Stimulated activated CD8-positive, alpha-beta memory T cell treated with anti-CD3 and anti-CD28 coated beads, Interleukin-12 subunit alpha, Interleukin-12 subunit beta, amount 100 ng/mL, for 4 hours (primary cell): ENCODE measurements at regions not wholly inside any gene's neighbourhood (a gene's known extent, or its start where the extent isn't known, plus 50 kb on each side); places are given as distances from the start of the nearest gene placed in this dataset.

Source experiments
- DNase-seq: peaks from one replicate; pipeline ENCODE4 v3.0.0-alpha.2; 2020; ENCODE audit warnings: low read depth

DNA sequence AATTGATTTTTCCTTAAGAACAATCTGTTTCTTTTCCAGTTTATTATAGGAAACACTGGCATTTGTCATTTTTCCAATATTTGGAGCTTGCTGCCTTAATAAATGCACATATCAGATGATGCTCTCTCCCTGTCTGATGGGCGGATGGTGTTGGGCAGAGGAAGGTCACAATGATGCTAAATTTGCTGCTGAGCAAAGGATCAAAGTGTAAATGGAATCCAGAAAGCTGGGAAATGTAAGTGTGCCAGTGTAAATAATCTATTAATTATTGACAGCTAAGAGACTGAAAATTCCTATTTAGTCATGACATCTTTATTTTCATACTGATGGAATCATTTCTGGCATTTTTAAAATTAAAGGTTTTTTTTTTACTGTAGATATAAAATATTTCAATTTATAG lies 243.2 kb downstream of the PTBP2 start:
- no peak for DNase-seq

DNA sequence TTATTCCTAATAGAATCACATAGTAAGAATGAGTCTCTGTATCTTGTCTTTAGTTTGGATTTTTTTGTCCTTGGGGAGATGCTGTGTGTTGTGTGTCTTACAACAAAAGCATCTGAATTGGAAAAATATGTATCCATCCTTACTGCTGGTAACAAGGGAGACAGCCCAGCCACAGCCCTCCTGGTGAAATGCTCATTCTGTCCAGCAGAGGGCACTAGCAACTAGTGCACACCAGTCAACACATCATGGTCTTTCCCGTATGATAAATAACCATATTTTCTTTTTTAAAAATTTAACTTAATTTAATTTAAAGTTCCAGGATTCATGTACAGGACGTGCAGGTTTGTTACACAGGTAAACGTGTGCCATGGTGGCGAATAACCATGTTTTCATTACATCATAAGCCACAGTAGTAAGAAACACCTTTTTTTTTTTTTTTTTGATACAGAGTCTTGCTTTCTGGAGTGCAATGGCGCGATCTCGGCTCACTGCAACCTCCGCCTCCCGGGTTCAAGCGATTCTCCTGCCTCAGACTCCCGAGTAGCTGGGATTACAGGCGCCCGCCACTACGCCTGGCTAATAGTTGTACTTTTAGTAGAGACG lies 245.1 kb downstream of the PTBP2 start:
- peak; percentile 32 for DNase-seq

- no peak for DNase-seq
Measured at GRCh38 chr1:96967311-96967710, 245.7 kb downstream of the PTBP2 start.

GRCh38 chr1:96968541-96968940 lies 247.0 kb downstream of the PTBP2 start:
- DNase-seq: no peak

- DNase-seq: no peak
Measured at GRCh38 chr1:96968983-96969382, 247.4 kb downstream of the PTBP2 start.

GRCh38 chr1:96969656-96970163 lies 248.1 kb downstream of the PTBP2 start:
- DNase-seq: no peak

GRCh38 chr1:96971439-96971838 lies 249.9 kb downstream of the PTBP2 start:
- no peak for DNase-seq

DNA sequence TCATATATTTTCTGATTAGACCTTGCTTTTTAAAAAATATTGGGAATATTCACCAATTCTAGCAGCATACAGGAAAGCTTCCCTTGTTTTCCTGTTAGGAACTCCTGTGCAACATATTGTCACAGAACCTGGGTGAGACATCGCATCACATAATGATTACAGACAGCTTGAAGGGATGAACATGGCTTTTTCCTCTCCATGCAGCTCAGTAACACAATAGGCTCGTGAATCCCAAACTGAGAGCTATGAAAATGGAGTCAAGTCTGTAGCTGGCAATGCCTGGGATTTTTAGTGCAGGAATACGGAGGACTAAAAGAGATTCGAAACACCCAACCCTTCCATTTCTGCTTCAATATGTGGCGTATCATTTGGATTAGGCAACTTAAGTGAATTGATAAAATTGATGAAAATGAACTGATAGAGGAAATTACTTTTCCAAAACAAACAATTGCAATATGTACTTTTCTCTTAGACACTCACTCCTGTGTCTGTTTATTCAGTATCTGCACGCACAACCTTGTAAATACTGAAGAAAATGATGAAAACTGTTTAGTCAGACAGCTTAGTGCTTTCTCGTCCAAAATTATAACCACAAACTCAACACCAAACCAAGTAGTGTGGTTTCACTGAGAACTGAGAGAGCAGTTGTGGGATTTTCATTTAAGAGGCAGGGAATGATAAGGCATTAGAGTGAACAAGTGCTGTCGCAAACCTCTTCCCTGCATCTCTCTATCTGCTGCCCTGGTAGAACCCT lies 250.4 kb downstream of the PTBP2 start:
- no peak for DNase-seq

GRCh38 chr1:96973605-96974004 lies 252.0 kb downstream of the PTBP2 start:
- DNase-seq: no peak

- DNase-seq: no peak
Measured at GRCh38 chr1:96978444-96978843, 256.9 kb downstream of the PTBP2 start.

DNA sequence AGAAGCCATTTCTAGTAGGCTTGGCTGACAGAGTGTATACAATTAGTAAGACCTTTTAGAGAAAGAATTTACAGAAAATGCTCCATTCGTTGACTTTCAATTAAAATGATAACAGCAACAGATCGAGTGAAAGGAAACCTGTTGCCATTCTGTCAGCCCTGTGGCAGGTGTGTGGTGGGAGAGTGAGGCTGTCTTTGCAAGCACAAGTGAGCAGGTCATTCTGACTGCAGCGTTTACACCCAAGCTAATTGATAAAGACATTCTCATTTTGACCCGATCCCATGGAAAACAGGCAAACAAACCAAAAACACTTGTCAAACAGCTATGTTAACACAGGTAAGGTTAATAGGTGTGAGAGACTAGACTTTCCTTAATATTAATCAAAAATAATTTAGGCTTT lies 257.3 kb downstream of the PTBP2 start:
- no peak for DNase-seq

GRCh38 chr1:96979304-96980268 lies 258.0 kb downstream of the PTBP2 start:
- no peak for DNase-seq

GRCh38 chr1:96980448-96980847 lies 258.9 kb downstream of the PTBP2 start:
- no peak for DNase-seq

DNA sequence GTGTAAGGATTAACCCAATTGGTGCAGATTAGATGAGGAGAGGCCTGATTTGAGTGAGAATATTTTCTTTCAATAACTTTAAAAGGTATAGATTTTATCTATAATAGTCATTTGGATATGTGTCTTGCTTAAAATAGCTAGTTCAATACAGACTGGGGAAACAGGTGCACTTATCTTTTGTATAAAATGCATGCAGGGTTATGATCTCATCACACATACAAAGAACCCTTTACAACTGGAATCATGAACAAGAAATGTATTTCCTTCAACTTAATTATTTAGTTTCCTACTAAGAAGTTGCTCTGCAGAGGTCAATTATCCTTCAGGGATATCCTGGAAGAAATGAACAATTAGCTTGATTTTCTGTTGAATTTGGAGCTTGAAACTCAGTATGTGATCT lies 259.6 kb downstream of the PTBP2 start:
- no peak for DNase-seq

- DNase-seq: no peak
Measured at GRCh38 chr1:96982118-96982517, 260.5 kb downstream of the PTBP2 start.

GRCh38 chr1:96983866-96984265 lies 262.3 kb downstream of the PTBP2 start:
- no peak for DNase-seq

GRCh38 chr1:96987186-96987703 lies 265.7 kb downstream of the PTBP2 start:
- DNase-seq: no peak

DNA sequence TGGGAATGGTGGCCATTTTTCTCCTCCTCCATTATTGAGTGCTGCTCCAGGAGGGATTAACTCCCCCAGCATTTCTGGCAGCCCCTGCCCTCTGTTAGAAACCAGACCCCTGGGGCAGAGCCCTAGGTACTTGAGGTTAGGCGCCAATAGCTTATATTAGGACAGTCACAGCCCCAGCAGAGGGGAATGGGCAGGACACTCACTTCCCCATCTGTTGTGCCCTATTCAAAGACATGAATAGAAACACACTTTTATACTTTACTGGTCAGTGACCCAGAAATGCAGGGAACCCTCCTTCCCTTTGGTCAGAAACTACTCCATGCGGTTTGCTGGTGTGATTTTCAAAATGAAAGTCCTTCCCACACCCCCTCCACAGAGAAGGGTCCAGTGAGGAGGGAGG lies 267.7 kb downstream of the PTBP2 start:
- no peak for DNase-seq

- DNase-seq: no peak
Measured at GRCh38 chr1:96990136-96990535, 268.6 kb downstream of the PTBP2 start.

GRCh38 chr1:96991261-96991660 lies 269.7 kb downstream of the PTBP2 start:
- DNase-seq: no peak

DNA sequence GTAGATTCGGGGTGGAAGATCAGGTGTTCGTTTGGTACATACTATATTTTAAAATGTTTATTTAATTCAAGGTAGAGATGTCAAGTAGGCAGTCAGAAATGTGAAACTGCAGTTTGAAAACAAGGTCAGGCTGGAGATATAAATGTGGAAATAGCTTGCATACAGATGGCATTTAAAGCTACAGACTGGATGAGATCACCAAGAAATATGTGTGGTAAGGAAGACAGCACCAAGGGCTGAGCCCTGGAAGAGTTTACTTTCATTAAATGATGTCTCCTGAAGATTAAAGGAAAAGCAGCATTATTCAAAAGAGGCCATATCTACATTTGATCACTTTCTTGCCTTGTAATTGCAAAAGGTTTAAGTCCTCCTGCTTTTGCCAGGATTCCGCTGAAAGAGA lies 271.3 kb downstream of the PTBP2 start:
- DNase-seq: no peak

DNA sequence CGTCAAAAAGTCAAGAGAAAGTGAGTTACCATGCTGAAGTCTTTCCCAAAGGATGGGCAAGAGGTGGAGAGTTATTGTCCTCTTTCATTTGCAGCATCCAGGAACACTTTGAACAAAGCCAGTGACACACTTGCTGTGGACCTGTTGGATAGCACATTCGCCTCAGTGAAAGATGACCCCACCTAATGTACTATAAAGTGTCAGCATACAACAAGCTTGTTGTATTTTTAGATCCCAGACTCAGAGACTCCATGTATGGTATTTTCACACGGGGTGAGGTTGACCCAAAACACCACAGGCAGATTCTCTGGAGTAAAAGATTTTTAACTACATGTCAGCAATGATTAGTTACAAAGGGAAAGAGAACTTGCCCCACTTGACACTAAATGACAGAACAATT lies 273.8 kb downstream of the PTBP2 start:
- no peak for DNase-seq
